ENCODE measurements at regions not wholly inside any gene's neighbourhood (a gene's known extent, or its start where the extent isn't known, plus 50 kb on each side); places are given as distances from the start of the nearest gene placed in this dataset.

- TF ChIP-seq CTCF (IDR thresholded peaks at IDR 0.05) (no peak), TCF7L2 (IDR thresholded peaks at IDR 0.05; ENCODE audit: low read depth, low read length) (no peak), POLR2AphosphoS5 (IDR thresholded peaks at IDR 0.05; ENCODE audit: low read depth, low read length) (no peak), REST (IDR thresholded peaks at IDR 0.05; ENCODE audit: insufficient read depth in 1 of 2, low read depth in 2 of 2, low read length in 1 of 2) (no peak)
Observed at GRCh38 chr5:156181656-156182055, 145.3 kb upstream of the SGCD start.
